GM10266 (cell line): ENCODE measurements at regions not wholly inside any gene's neighbourhood (a gene's known extent, or its start where the extent isn't known, plus 50 kb on each side); places are given as distances from the start of the nearest gene placed in this dataset.

Source experiments
- DNase-seq: peaks from one replicate; pipeline ENCODE4 v3.0.0; 2012; ENCODE audit errors: extremely low spot score
- TF ChIP-seq, protein P1 (sequence below): IDR thresholded peaks from 2 replicates; pipeline ENCODE4 v1.5.1; 2012; ENCODE audit warnings: mild to moderate bottlenecking, low read depth; ENCODE audit not compliant: control insufficient read depth, insufficient read depth; ENCODE audit errors: missing control alignments

DNA sequence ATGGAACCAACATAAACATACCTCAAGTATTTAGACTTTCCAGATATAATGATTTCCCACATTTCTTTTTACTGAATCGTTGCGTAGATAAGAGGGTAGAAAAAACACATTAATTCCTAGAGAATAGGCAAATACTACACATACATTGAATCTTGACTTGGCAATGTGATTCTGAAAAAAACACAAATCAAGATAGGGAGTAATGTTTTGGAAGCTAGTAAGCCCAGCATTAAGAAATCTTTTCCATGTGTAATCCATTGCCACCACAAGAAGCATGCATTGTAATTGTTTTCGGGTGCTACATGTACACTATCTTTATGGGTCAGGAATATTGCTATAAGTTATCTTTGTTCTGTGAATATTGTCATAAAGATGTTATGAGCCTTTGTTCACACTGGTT, 269.8 kb upstream of the PDGFD start:
- DNase-seq = no peak
- TF ChIP-seq, protein P1, sequence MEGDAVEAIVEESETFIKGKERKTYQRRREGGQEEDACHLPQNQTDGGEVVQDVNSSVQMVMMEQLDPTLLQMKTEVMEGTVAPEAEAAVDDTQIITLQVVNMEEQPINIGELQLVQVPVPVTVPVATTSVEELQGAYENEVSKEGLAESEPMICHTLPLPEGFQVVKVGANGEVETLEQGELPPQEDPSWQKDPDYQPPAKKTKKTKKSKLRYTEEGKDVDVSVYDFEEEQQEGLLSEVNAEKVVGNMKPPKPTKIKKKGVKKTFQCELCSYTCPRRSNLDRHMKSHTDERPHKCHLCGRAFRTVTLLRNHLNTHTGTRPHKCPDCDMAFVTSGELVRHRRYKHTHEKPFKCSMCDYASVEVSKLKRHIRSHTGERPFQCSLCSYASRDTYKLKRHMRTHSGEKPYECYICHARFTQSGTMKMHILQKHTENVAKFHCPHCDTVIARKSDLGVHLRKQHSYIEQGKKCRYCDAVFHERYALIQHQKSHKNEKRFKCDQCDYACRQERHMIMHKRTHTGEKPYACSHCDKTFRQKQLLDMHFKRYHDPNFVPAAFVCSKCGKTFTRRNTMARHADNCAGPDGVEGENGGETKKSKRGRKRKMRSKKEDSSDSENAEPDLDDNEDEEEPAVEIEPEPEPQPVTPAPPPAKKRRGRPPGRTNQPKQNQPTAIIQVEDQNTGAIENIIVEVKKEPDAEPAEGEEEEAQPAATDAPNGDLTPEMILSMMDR = no peak

DNA sequence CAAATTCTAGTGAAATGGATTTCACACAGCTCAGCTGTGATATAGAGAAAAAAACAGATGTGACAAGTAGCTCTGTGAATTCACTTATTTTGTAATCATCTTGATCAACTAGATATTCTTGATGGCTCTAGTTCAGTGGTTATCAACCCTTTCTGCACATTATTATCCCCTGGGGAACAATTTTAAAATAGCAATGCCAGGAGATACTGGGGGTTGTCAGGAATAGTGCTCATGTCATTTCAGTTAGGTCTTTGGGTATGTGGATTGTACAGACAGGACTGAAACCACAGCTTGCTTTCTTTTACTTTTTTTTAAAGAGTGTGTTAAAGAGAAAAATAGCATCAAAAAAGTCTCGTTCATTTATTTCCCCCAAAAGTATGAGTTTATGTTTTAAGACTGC, 269.0 kb upstream of the PDGFD start:
- no peak for DNase-seq
- TF ChIP-seq, protein P1 = no peak

- no peak for DNase-seq
- TF ChIP-seq, protein P1 = no peak
These were observed 268.6 kb upstream of the PDGFD start for GRCh38 chr11:104432526-104432925.

DNA sequence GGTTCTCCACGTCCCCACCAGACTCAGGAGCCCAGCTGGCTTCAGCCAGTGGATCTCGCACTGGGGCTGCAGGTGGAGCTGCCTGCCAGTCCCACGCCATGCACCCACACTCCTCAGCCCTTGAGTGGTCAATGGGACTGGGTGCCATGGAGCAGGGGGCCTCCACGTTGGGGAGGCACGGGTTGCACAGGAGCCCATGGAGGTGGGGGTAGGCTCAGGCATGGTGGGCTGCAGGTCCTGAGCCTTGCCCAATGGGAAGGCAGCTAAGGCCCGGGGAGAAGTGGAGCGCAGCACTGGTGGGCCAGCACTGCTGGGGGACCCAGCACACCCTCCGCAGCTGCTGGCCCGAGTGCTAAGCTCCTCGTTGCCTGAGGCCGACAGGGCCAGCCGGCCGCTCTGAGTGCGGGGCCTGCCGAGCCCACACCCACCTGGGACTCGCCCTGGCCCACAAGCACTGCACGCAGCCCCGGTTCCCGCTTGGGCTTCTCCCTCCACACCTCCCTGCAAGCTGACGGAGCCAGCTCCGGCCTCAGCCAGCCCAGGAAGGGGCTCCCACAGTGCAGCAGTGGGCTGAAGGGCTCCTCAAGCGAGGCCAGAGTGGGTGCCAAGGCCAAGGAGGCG, 258.5 kb upstream of the PDGFD start:
- TF ChIP-seq, protein P1 = no peak
- no peak for DNase-seq

- no peak for DNase-seq
- TF ChIP-seq, protein P1 = no peak
These were observed 246.4 kb upstream of the PDGFD start for GRCh38 chr11:104410336-104410735.

- TF ChIP-seq, protein P1 = no peak
- no peak for DNase-seq
These were observed 244.7 kb upstream of the PDGFD start for GRCh38 chr11:104408630-104409029.

DNA sequence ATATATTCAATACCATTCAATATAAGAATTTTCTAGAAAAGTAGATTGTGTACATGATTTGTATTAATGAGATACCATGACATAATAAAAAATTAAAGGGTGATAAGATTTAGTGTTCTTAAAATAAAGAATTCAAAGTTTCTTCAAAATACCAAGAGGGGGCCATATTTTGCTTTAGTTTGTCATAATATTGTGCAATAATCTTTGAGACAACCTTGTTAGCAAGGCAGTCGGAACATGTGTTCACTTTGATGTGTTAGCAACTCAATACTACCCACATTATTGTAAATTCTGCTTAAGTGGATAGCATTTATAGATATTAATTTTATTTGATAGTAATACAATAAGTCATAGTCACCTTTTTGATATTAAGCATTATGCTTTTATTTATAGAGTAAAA, 241.3 kb upstream of the PDGFD start:
- TF ChIP-seq, protein P1 = no peak
- DNase-seq = no peak
